Activated CD4-positive, alpha-beta T cell treated with anti-CD3 and anti-CD28 coated beads, Interleukin-2, amount 10 ng/mL, durations not matched to agents 7 days and 5 days (primary cell): ENCODE measurements at regions not wholly inside any gene's neighbourhood (a gene's known extent, or its start where the extent isn't known, plus 50 kb on each side); places are given as distances from the start of the nearest gene placed in this dataset.
A peak's percentile ranks its signal among the peaks of the same experiment; 100 is the strongest.

Experiments used
- CTCF ChIA-PET: fragments of 350-600 bp; sonication (Branson Sonifier 250); formaldehyde crosslinking; loops from one replicate; lab custom pipeline; 2021; ENCODE audit warnings: antibody characterized with exemption; lab: Charles Lee
- POLR2A ChIA-PET: fragments of 350-600 bp; sonication (Branson Sonifier 250); formaldehyde crosslinking; loops from one replicate; lab custom pipeline; 2021; ENCODE audit warnings: antibody characterized with exemption; lab: Charles Lee
- DNase-seq: peaks from one replicate; pipeline ENCODE4 v3.0.0-alpha.2; 2020
- H3K27ac Mint-ChIP-seq: one replicate; pipeline ENCODE4 v1.8.0; 2021; ENCODE audit warnings: mild to moderate bottlenecking, moderate library complexity, mixed read lengths
- H3K27me3 Mint-ChIP-seq: one replicate; pipeline ENCODE4 v1.8.0; 2021; ENCODE audit warnings: mixed read lengths
- H3K36me3 Mint-ChIP-seq: one replicate; pipeline ENCODE4 v1.8.0; 2021; ENCODE audit warnings: low read depth, mixed read lengths
- H3K4me1 Mint-ChIP-seq: one replicate; pipeline ENCODE4 v1.8.0; 2021; ENCODE audit warnings: mixed read lengths
- H3K4me3 Mint-ChIP-seq: one replicate; pipeline ENCODE4 v1.8.0; 2021; ENCODE audit warnings: mild to moderate bottlenecking, moderate library complexity, mixed read lengths
- H3K9me3 Mint-ChIP-seq: one replicate; pipeline ENCODE4 v1.8.0; 2021; ENCODE audit warnings: mixed read lengths

DNA sequence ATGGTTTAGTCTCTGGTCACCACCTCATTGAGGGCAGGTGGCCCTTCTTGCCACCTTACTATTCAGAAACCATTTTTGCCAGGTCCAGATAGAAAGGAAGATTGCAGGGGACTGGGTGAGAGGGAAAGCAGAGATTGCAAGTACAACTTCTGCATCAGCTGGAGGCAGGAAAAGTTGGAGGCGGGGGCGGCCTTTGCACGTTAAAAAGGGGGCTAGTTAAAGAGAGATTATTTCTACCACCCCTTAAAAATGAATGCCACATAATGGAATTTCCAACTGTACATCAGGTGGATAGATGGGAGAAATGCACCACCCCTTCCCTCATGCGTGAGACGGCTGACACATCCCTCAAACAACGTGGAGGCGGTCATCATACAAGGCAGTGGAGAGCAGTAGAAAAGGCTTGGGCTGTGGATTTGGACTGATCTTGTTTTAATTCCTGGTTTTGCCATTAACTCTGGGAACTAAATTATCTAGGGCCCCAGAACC is 95.4 kb upstream of the CNKSR3 start:
- DNase-seq = no peak
- no peaks in the 10 kb centered on the region for H3K27me3 Mint-ChIP-seq
- ChIA-PET CTCF (no interaction called here), POLR2A (no interaction called here)
- H3K27ac Mint-ChIP-seq = no peak overlapping the region
- no peaks in the 10 kb centered on the region for H3K9me3 Mint-ChIP-seq
- H3K36me3 Mint-ChIP-seq = no peaks in the 10 kb centered on the region
- peaks cover 18% of the 10 kb centered on the region for H3K4me1 Mint-ChIP-seq
- H3K4me3 Mint-ChIP-seq = no peak overlapping the region

DNA sequence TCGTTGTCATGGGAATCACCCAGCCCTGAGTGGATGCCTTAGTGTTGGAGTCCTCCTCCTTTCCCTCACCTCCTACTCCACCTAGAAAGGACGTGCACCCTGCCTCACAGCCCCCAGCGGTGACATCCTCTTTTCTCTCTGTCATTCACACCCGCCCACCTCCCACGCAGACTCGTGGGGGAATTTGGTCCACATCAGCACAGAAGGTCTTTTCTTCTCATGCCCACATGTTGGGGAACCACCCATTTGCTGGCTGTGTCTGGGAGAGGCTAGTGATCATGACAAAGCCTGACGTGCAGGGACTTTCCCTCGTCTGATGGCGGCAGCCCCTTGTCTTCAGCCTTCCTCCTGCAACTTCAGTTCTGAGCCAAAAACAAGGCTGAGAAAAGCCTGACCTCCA is 96.0 kb upstream of the CNKSR3 start:
- ChIA-PET CTCF (no interaction called here), POLR2A (no interaction called here)
- Mint-ChIP-seq H3K4me3 (no peak overlapping the region), H3K4me1 (peaks cover 23% of the 10 kb centered on the region), H3K27ac (no peak overlapping the region), H3K36me3 (no peaks in the 10 kb centered on the region), H3K9me3 (no peaks in the 10 kb centered on the region), H3K27me3 (no peaks in the 10 kb centered on the region)
- peak; percentile 23 for DNase-seq

DNA sequence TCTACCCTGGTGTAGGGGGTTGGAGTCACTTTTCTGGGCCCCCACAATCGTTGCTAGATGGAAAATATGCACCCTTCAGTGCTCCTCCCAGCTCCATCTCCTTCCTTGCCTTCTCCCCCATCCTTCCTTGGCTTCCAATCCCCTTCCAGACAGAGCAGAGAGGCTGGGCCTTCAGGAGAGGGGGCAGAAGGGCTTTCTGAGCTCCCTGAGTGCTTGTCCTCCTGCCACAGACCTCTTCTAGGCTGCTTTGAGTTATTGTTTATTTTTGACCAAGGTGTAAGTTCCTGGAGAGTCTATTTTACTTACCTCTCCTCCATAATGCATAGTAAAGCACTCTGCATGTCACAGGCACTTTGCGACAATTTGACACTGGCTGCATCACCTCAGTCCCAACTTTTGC is 96.4 kb upstream of the CNKSR3 start:
- H3K4me3 Mint-ChIP-seq = no peak overlapping the region
- ChIA-PET CTCF (no interaction called here), POLR2A (no interaction called here)
- H3K4me1 Mint-ChIP-seq = peaks cover 23% of the 10 kb centered on the region
- no peaks in the 10 kb centered on the region for H3K36me3 Mint-ChIP-seq
- H3K27me3 Mint-ChIP-seq = no peaks in the 10 kb centered on the region
- H3K9me3 Mint-ChIP-seq = no peaks in the 10 kb centered on the region
- no peak for DNase-seq
- no peak overlapping the region for H3K27ac Mint-ChIP-seq

DNA sequence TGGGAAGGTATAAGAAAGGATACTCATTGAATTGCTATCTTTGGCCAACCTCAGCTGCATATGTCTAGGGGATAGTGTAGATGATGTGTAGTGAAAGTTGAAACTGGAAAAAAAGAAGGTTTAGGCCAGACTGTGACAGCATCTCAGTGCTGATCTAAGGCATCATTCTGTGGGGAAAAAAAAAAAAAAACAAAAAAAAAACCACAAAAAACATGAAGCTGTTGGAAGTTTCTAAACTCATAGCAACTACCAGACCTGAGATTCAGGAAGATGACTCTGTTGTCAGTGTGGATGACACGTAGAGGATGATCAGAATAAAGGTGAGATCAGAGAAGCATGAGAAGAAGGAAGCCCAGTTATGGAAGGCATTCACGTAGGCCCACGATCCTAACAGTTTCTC is 100.8 kb upstream of the CNKSR3 start:
- Mint-ChIP-seq H3K9me3 (no peaks in the 10 kb centered on the region), H3K36me3 (no peaks in the 10 kb centered on the region), H3K4me1 (peaks cover 12% of the 10 kb centered on the region), H3K27ac (no peak overlapping the region), H3K4me3 (no peak overlapping the region), H3K27me3 (no peaks in the 10 kb centered on the region)
- CTCF ChIA-PET = no interaction called here
- POLR2A ChIA-PET = no interaction called here
- no peak for DNase-seq

DNA sequence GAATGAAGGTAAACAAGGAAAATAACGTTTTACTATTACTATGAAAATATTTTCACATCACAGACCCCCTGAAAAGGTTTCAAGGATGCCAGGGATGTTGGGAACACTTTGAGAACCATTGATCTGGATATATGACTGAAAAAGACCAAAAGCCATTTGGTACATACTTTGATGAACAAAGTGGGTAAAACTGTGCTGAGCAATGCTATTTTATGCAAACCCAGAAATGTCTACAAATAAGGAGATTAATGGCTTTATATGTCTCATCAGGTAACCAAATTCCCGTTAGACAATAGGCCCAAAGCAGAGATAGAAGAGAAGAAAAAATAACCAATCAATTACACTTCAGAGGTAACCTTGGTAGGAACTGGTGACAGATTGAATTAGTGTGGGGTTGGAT is 101.4 kb upstream of the CNKSR3 start:
- no peak for DNase-seq
- H3K27ac Mint-ChIP-seq = no peak overlapping the region
- peaks cover 7% of the 10 kb centered on the region for H3K4me1 Mint-ChIP-seq
- no peak overlapping the region for H3K4me3 Mint-ChIP-seq
- CTCF ChIA-PET = no interaction called here
- no peaks in the 10 kb centered on the region for H3K9me3 Mint-ChIP-seq
- H3K27me3 Mint-ChIP-seq = no peaks in the 10 kb centered on the region
- POLR2A ChIA-PET = no interaction called here
- no peaks in the 10 kb centered on the region for H3K36me3 Mint-ChIP-seq

DNA sequence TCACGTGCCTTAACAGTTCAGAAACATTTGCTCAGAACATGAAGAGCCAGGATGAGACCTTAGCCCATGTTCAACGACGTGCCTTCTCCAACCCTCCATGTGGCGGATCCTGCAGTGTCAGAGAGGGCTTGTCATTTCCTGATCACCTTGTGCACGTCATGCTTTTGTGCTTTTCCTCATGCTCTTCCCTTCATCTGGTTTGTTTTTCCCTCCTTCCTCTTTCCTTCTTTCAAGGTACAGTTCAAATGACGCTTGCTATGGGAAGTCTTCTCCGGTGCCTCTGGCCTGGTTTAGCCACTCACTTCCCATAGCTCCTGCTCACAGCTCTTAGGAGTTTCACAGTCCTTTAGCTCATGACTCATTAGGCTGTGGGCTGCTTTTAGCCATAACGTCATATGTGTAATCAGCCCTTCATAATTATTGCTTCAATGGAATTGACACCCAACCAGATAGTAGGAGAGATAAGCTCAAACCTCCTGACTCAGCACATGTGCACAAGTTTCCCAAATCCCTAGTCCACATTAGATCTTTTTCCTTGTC is 102.7 kb upstream of the CNKSR3 start:
- POLR2A ChIA-PET = no interaction called here
- H3K4me1 Mint-ChIP-seq = peaks cover 5% of the 10 kb centered on the region
- no peak for DNase-seq
- no peaks in the 10 kb centered on the region for H3K36me3 Mint-ChIP-seq
- CTCF ChIA-PET = no interaction called here
- no peak overlapping the region for H3K4me3 Mint-ChIP-seq
- no peaks in the 10 kb centered on the region for H3K9me3 Mint-ChIP-seq
- no peak overlapping the region for H3K27ac Mint-ChIP-seq
- no peaks in the 10 kb centered on the region for H3K27me3 Mint-ChIP-seq

DNA sequence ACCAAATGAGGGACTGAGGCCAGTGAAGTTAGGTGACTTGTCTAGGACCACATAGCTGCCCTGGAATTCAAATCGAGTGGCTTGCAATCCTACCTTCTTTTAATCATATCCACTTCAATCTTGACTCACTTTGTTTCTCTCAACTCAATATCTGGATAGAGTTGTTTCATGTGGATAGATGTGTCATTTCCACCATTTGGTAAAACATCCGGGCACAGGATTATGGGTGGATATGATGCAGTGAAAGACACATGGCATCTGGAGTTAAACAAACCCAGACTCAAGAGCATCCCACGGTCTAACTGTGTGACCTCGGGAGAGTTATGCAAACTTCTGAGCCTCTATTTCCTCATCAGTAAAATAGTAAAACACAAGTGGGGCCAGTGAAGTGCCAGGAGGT is 103.6 kb upstream of the CNKSR3 start:
- CTCF ChIA-PET = interaction anchor here (0.6 kb wide), 1 partner anchor 20 kb away, joined by 3 read pairs; no protein-coding TSS in a partner anchor
- POLR2A ChIA-PET = no interaction called here
- no peaks in the 10 kb centered on the region for H3K36me3 Mint-ChIP-seq
- no peak for DNase-seq
- no peak overlapping the region for H3K4me3 Mint-ChIP-seq
- H3K27me3 Mint-ChIP-seq = no peaks in the 10 kb centered on the region
- no peak overlapping the region for H3K27ac Mint-ChIP-seq
- peaks cover 5% of the 10 kb centered on the region for H3K4me1 Mint-ChIP-seq
- H3K9me3 Mint-ChIP-seq = no peaks in the 10 kb centered on the region

DNA sequence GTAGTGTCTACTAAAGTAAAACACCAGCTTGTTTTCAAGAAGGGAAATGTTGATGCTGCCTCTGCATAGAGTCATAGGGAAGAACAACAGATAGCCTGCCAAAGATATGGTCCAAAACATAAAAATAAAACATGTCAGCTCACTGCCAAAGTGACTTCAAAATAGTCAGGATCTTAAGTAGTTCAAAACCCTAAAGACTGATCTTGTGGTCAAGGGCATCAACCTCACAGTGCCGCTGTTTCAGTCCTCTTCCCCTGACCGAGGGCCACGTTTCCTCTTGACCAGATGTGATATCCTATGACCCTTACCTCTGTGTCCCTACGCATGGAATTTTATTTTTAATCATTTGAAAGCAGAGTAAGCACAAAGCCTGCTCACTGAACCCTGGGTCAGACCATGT is 104.2 kb upstream of the CNKSR3 start:
- H3K27ac Mint-ChIP-seq = no peak overlapping the region
- ChIA-PET CTCF (interaction anchor here (0.6 to 0.7 kb wide), 2 partner anchors 11 to 20 kb away, joined by 3 to 5 read pairs; no protein-coding TSS in a partner anchor), POLR2A (no interaction called here)
- no peaks in the 10 kb centered on the region for H3K36me3 Mint-ChIP-seq
- H3K4me3 Mint-ChIP-seq = no peak overlapping the region
- H3K27me3 Mint-ChIP-seq = no peaks in the 10 kb centered on the region
- no peaks in the 10 kb centered on the region for H3K9me3 Mint-ChIP-seq
- DNase-seq = no peak
- H3K4me1 Mint-ChIP-seq = peaks cover 5% of the 10 kb centered on the region

DNA sequence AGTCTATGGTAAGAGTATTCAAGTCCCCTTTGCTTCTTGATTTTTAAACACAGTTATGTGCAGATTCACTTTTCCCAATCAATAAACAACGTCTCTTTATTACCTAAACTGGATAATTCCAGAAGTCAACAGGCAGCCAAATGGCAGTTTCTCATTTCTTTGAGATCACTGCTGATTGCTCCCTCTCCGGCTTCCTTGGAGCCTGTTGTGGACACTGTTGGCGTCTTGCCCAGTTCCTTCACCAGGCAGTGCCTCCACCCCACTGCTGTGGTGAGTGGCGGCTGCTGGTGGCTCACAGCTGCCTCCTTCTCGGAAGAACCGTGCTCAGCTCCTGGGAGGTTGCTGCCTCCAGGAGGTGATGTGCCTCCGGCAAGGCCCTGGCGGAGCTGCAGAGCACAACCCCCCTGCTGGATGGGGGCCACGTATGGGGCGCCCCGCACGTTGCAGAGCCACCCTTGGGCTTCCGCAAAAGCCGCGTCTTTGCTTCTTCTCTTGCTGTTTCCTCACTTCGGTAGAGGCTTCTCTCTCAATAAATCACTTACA is 105.1 kb upstream of the CNKSR3 start:
- Mint-ChIP-seq H3K27ac (no peak overlapping the region), H3K4me1 (peaks cover 5% of the 10 kb centered on the region), H3K27me3 (no peaks in the 10 kb centered on the region), H3K4me3 (no peak overlapping the region), H3K9me3 (no peaks in the 10 kb centered on the region), H3K36me3 (no peaks in the 10 kb centered on the region)
- no peak for DNase-seq
- CTCF ChIA-PET = no interaction called here
- POLR2A ChIA-PET = interaction anchor here (0.5 kb wide), 1 partner anchor 760 kb away, joined by 3 read pairs; no protein-coding TSS in a partner anchor

DNA sequence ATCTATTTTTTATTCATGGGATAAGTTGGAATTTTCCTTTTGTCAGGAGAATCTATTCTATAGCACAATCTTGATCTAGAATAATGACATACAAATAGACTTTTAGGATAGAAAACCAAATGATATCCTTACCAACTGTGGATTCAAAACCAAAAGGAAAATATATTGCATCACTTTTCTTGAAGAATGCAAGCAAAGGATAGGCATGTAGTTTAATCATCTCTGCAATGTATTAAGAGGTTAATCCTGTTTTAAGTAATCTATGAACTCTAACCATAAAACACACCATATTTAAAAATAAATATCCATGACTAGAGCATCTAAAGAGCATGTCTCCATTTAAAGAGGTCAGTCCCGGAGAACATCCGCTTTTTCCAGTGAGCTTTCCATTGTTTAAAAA is 106.7 kb upstream of the CNKSR3 start:
- no peaks in the 10 kb centered on the region for H3K4me1 Mint-ChIP-seq
- H3K27me3 Mint-ChIP-seq = no peaks in the 10 kb centered on the region
- CTCF ChIA-PET = no interaction called here
- no peak for DNase-seq
- H3K27ac Mint-ChIP-seq = no peak overlapping the region
- POLR2A ChIA-PET = no interaction called here
- H3K9me3 Mint-ChIP-seq = no peaks in the 10 kb centered on the region
- no peaks in the 10 kb centered on the region for H3K36me3 Mint-ChIP-seq
- no peak overlapping the region for H3K4me3 Mint-ChIP-seq

DNA sequence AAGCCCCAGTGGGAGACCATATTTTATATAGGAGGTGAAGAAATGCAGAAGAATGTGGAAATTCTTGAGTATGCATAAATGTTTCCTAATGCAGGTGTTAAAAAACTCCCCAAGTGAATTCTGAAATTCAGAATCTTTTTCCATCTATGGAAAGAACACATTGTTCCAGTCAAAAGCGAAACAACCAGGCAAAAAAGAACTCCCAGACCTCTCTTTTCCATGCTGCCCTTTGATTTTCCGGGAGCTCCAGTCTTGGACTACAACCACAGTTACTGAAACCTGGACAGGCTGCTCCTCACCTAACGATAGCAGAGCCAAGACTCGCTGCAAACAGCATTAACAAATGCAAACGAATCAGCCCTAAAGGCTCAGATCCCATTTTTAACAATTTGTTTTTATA is 108.7 kb upstream of the CNKSR3 start:
- Mint-ChIP-seq H3K27ac (no peak overlapping the region), H3K4me1 (no peaks in the 10 kb centered on the region), H3K36me3 (no peaks in the 10 kb centered on the region), H3K27me3 (no peaks in the 10 kb centered on the region), H3K9me3 (no peaks in the 10 kb centered on the region), H3K4me3 (no peak overlapping the region)
- ChIA-PET CTCF (no interaction called here), POLR2A (no interaction called here)
- DNase-seq = no peak

DNA sequence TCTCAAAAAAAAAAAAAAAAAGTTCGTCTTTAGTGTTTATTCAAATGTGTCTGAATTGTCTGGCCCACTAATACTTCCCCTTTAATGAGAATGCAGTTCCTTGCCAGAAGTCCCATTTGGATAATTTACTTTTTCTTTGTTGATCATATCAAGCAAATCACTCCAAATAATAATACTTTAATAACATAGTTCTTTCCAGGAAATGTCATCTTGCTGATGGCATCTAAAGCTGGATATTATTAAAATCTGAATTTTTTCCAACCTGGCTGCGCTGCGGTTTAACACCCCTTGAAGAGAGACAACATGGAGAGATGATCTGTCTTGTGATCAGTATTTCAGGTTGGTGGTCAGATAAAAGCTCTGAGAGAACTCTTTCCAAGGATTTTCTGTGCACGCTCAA is 111.2 kb upstream of the CNKSR3 start:
- Mint-ChIP-seq H3K27ac (no peak overlapping the region), H3K27me3 (no peaks in the 10 kb centered on the region), H3K9me3 (no peaks in the 10 kb centered on the region), H3K36me3 (no peaks in the 10 kb centered on the region), H3K4me3 (no peak overlapping the region), H3K4me1 (no peaks in the 10 kb centered on the region)
- CTCF ChIA-PET = no interaction called here
- POLR2A ChIA-PET = no interaction called here
- DNase-seq = no peak

DNA sequence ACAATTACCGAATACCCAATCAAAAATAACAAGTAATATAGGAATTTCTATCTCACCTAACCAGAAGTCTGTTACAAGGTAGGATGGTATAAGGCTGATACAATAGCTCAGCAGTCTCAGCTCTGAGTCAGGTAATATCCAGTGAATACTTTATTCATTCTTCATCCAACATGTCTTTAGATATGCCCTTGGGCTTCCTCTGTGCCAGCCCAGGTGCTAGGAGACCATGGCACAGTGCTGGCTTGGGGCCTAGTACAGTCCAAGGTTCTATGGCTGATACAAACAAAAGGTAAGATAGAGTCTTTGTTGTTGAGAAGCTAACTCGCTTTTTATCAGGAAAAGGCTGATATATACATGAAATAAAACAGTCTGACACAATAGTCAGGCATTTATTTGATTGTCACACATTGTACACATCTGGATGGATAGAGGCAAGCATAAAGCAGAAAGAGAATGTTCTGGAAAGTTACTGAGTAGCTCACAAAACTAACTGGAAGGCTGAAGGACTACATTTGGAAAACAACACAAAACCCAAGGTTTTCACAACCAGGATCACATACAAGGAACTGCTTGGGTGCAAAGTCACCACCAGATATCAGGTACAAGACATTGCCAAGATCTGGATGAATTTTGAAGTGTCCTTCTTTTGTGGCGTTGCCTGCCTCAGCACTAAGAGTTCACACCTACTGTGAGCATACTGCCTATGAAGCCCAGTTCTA is 110.4 kb upstream of the SCAF8 start:
- Mint-ChIP-seq H3K36me3 (no peaks in the 10 kb centered on the region), H3K27ac (no peak overlapping the region), H3K27me3 (no peaks in the 10 kb centered on the region), H3K4me1 (no peaks in the 10 kb centered on the region), H3K4me3 (no peak overlapping the region), H3K9me3 (no peaks in the 10 kb centered on the region)
- ChIA-PET POLR2A (no interaction called here), CTCF (interaction anchor here (0.6 kb wide), 1 partner anchor 89 kb away, joined by 3 read pairs; no protein-coding TSS in a partner anchor)
- DNase-seq = no peak
